K562 (cell line): ENCODE measurements at regions not wholly inside any gene's neighbourhood (a gene's known extent, or its start where the extent isn't known, plus 50 kb on each side); places are given as distances from the start of the nearest gene placed in this dataset.

Experiments used
- ATAC-seq: fragments of 200-7000 bp; cut with Tn5 transposase; 3 replicates; pipeline ENCODE4 v1.9.1; 2020; ENCODE audit warnings: moderate library complexity
- BruUV-seq: library from RNA; stranded (reverse); fragments of 400-500 nt; replicated peaks from 2 replicates; lab custom pipeline; 2021; lab: Mats Ljungman, UMichigan
- CTCF ChIA-PET: fragments of 300-600 bp; formaldehyde crosslinking; extraction: SDS; loops from one replicate; lab custom pipeline; 2021; ENCODE audit warnings: low intra/inter-chr PET ratio; lab: Yijun Ruan, JAX
- POLR2A ChIA-PET: fragments of 300-600, 350-650 bp; sonication (Branson Sonifier 250); formaldehyde crosslinking; extraction: SDS; loops from one replicate; lab custom pipeline; 2021; ENCODE audit warnings: antibody characterized with exemption, inconsistent platforms; lab: Yijun Ruan, JAX
- DNase-seq, 4 experiments: peaks; one replicate each; pipeline versions ENCODE4 v3.0.0 to v3.0.0-alpha.2; 2011 to 2018; ENCODE audit warnings: low spot score in 3 of 4, mixed read lengths in 3 of 4; ENCODE audit errors: extremely low read depth in 1 of 4
- FAIRE-seq: peaks from 2 replicates; lab custom pipeline; 2011; peaks lifted over from hg19 to GRCh38; lab: Jason Lieb, UNC
- H2AFZ ChIP-seq: 2 replicates; pipeline ENCODE4 v1.6.0; 2011; ENCODE audit warnings: low read depth, low read length, control low read depth, inconsistent platforms
- H3K27ac ChIP-seq: fragments of 200-600 bp; 3 replicates; pipeline ENCODE4 v1.8.0; 2011; ENCODE audit warnings: low read depth, mild to moderate bottlenecking, control low read depth, inconsistent platforms, low read length, moderate library complexity, mixed read lengths; ENCODE audit errors: extremely low read depth
- H3K27me3 ChIP-seq, 2 experiments: fragments of 300-600 bp in 1 of 2; 2 replicates in 1 of 2; 3 replicates in 1 of 2; pipeline versions ENCODE4 v1.6.0 to v1.8.0; 2011; ENCODE audit warnings: inconsistent platforms in 2 of 2, low read length in 2 of 2, mild to moderate bottlenecking in 1 of 2, mixed read lengths in 1 of 2, moderate library complexity in 1 of 2; ENCODE audit not compliant: control insufficient read depth in 2 of 2, insufficient read depth in 2 of 2
- H3K36me3 ChIP-seq: fragments of 300-600 bp; 3 replicates; pipeline ENCODE4 v1.8.0; 2011; ENCODE audit warnings: mild to moderate bottlenecking, low read length, inconsistent platforms; ENCODE audit not compliant: control insufficient read depth, insufficient read depth
- H3K4me1 ChIP-seq, 2 experiments: fragments of 200-600 bp in 1 of 2; replicated peaks in 1 of 2; 2 replicates in 1 of 2; 3 replicates in 1 of 2; pipeline versions ENCODE4 v1.5.1 to v1.8.0; 2011; ENCODE audit warnings: inconsistent platforms in 2 of 2, low read length in 2 of 2, mild to moderate bottlenecking in 1 of 2, mixed read lengths in 1 of 2, moderate library complexity in 1 of 2; ENCODE audit not compliant: control insufficient read depth in 2 of 2, insufficient read depth in 2 of 2
- H3K4me2 ChIP-seq: 2 replicates; pipeline ENCODE4 v1.6.1; 2011; ENCODE audit warnings: low read length, control low read depth, inconsistent platforms, mixed read lengths; ENCODE audit not compliant: insufficient read depth
- H3K4me3 ChIP-seq: fragments of 200-600 bp; sonication (generic), shearing (Covaris generic); 2 replicates; pipeline ENCODE4 v1.5.1; 2016; ENCODE audit warnings: control low read depth, inconsistent platforms
- H3K79me2 ChIP-seq: fragments of 200-600 bp; 3 replicates; pipeline ENCODE4 v1.8.0; 2011; ENCODE audit warnings: low read length, inconsistent platforms; ENCODE audit not compliant: control insufficient read depth, insufficient read depth
- H3K9ac ChIP-seq, 2 experiments: 2 replicates each; pipeline versions ENCODE4 v1.6.0 to v1.6.1; 2011; ENCODE audit warnings: low read depth in 2 of 2, low read length in 2 of 2, control low read depth in 1 of 2, inconsistent platforms in 1 of 2, mild to moderate bottlenecking in 1 of 2, mixed read lengths in 1 of 2; ENCODE audit not compliant: insufficient read depth in 1 of 2
- H3K9me1 ChIP-seq: one replicate; pipeline ENCODE4 v1.6.0; 2011; ENCODE audit warnings: inconsistent platforms, mild to moderate bottlenecking, low read length, moderate library complexity; ENCODE audit not compliant: control insufficient read depth, insufficient read depth
- H3K9me3 ChIP-seq: replicated peaks from 2 replicates; pipeline ENCODE4 v1.5.1; 2011; ENCODE audit warnings: low read depth, low read length, inconsistent platforms; ENCODE audit not compliant: control insufficient read depth, insufficient read depth
- H4K20me1 ChIP-seq: replicated peaks from 2 replicates; pipeline ENCODE4 v1.6.1; 2011; ENCODE audit warnings: low read length, inconsistent platforms, mixed read lengths; ENCODE audit not compliant: control insufficient read depth, insufficient read depth
- POLR2B ChIP-seq: fragments of 450-650 bp; IDR thresholded peaks from 2 replicates; pipeline ENCODE4 v1.6.1; 2018; ENCODE audit warnings: low read depth; ENCODE audit not compliant: partially characterized antibody
- SRSF1 ChIP-seq: fragments of 200-400 bp; formaldehyde crosslinking; IDR thresholded peaks from 2 replicates; pipeline ENCODE4 v1.6.1; 2017; ENCODE audit warnings: mild to moderate bottlenecking, low read depth, low read length, moderate library complexity
- TCF3 ChIP-seq: sonication (generic); formaldehyde crosslinking; IDR thresholded peaks from 2 replicates; pipeline ENCODE4 v1.4.0; 2020; ENCODE audit warnings: mild to moderate bottlenecking, missing genetic modification reagents
- TRIM24 ChIP-seq, 2 experiments: fragments of 450-650 bp; IDR thresholded peaks; 2 replicates each; pipeline ENCODE4 v1.6.1; 2016
- WGBS: fragments of 100-300 bp; shearing (Covaris generic); methylation state at CpG from one replicate; pipeline ENCODE4 v1.1.6; 2016; ENCODE audit warnings: low coverage, mixed read lengths; ENCODE audit not compliant: insufficient coverage; ENCODE audit errors: missing lambda C conversion rate; 5-methylcytosine and 5-hydroxymethylcytosine counted together
- in situ Hi-C: fragments of 300-500 bp; cut with MboI; formaldehyde crosslinking; loops from 4 replicates; pipeline ENCODE4 v1.15.0; 2018; ENCODE audit warnings: inconsistent platforms, mixed read lengths
- intact Hi-C: fragments of 100-400 bp; cut with micrococcal nuclease; formaldehyde crosslinking; loops from 2 replicates; pipeline ENCODE4 v1.14.2; 2022

DNA sequence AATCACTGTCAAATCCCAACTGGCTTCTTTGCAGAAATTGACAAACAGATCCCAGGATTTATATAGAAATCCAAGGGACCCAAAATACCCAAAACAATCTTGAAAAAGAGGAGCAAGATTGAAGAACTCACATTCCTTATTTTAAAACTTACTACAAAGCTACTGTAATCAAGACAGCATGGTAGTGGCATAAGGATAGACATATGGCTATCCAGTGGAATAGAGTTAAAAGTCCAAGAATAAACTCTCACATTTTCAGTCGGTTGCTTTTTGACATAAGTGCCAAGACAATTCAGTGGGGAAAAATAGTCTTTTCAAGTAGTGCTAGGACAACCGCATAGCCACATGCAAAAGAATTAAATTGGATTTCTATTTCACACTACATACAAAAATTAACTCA, 81.0 kb upstream of the HOXC13 start (continued):
- no peak for TF ChIP-seq SRSF1
- no peak for TF ChIP-seq TRIM24 (IDR thresholded peaks at IDR 0.05)
- TF ChIP-seq TCF3 (CRISPR knock-in tag), result no peak

DNA sequence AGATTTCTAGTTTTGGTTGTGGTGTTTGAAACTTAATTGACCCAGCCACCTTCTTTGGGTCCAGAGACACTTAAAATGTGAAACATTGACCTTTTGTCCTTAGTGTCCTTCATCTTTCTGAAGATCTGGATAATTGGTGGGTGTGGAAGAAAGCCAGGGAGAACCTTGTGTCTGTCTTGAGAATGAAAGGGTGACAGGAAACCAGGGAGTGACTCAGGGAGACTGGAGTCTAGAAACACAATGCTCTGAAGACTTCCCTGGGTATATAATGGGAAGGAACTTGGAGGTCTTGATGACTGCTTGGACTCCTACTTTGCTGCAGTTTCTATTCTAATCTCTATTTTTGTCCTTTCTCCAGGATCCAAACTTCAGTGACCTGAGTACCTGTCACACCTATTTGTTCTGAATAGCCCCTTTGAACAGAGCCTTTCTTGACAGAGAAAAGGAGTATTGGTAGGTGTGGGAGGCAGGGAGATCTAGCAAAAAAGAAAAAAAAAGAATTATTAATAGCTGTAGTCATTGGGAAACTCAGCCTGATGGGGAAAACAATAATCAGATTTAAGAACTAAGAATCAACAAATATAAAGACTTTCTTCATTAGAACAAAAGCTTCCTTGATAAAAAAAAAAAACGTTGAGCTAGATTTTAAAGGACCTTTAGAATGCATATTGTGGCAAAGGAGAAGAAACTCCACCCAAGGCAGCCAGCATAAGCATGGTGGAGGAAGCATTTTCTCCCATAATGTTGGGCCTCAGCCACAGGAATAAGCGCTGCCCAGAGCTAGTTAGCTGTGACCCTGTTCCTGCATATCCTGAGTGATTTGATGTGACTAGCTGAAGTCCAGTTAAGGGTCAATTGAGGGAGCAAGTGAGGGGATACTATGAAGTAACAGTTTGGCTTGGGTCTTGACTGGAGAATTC, 77.9 kb upstream of the HOXC13 start:
- no peaks in the 10 kb centered on the region for H4K20me1 ChIP-seq
- no peaks in the 10 kb centered on the region for H3K79me2 ChIP-seq
- CTCF ChIA-PET, result interaction anchor here (0.7 kb wide), 1 partner anchor 1485 kb away, joined by 3 read pairs; no protein-coding TSS in a partner anchor
- in situ Hi-C loops (no loop called here), intact Hi-C loops (no loop called here)
- no peak for ATAC-seq
- BruUV-seq, result no TSS peak
- no peaks in the 10 kb centered on the region for H3K4me1 ChIP-seq
- POLR2A ChIA-PET, result no interaction called here
- no peak for TF ChIP-seq POLR2B
- H3K9me1 ChIP-seq, result no peaks in the 10 kb centered on the region
- peaks cover 4 to 12% of the 10 kb centered on the region in 2 experiments; a peak in 4 of 5 replicates for H3K27me3 ChIP-seq
- no peak overlapping the region for H3K27ac ChIP-seq
- no peaks in the 10 kb centered on the region for H3K36me3 ChIP-seq
- H3K9me3 ChIP-seq, result no peaks in the 10 kb centered on the region
- 0% methylated on average over 2 of the region's 2 CpGs for WGBS
- no peak overlapping the region for H3K4me3 ChIP-seq
- no peak overlapping the region for H2AFZ ChIP-seq
- FAIRE-seq, result no peak
- no peak overlapping the region for H3K4me2 ChIP-seq
- no peak for DNase-seq
- no peak overlapping the region for H3K9ac ChIP-seq
